ENCODE measurements at regions not wholly inside any gene's neighbourhood (a gene's known extent, or its start where the extent isn't known, plus 50 kb on each side); places are given as distances from the start of the nearest gene placed in this dataset.

DNA sequence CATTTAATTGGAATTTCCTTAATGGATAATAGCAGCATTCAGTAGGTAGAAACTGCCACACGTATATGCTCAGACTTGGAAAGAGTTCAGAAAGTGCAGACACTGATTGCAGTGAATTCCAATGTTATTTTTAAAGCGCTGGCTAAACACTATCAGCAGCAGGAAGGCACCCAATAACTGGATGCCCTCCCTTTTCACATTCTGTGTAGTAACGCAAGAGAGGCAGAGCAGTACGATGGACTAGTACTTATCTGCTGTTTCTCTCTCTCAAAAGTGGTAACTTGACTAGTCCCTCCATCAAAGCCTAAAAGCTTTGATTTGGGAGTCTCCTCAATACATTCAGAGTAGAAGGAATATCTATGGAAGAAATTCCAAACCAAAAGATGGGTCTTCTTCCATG lies 791.0 kb downstream of the TMTC2 start:
- H3K4me3 ChIP-seq (ENCODE audit: low read depth, low read length): no peak overlapping the region

DNA sequence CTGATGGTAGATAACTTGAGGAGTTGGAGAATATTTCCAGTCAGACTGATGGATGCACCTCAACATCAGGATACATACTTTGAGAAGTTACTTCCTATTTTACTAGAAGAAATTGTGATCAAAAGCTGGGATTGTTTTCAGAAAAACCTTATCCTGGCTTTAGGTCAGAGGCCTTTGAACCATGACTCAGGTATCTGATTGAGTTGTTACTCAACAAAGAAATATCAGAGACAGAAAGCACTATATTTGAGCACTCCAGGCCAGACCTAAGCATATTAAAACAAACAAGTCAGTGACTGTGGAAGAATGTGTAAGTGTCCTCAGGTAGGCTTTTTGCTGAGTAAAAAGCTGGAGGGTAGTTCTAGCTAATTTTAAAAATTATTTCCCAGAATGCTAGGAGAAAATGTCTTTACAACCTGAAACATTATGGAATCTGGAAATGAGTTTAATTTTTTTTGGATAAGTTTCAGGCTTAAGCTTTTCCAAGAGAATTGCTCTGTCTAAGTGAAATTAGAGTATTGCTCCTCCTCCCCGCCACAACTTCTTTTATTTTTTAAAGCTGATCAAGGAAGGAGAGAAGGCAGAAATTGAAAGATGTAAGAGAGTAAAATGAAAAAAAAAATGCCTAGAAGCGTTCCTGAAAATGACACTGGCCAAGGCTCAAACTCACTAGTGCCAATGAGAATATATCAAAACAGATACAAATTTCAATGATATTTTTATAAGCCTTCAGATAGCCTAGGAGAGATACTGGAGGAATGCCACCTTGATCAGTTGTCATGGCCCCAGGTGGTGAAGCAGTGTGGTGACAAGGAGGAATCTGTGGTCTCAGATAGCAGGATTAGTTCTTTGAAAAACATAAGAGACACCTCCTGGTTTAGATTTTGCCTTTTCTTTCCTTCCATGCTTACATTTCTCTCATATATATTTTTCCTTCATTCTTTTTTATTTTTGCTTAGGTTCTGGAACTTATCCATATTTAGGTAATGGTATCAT lies 790.3 kb downstream of the TMTC2 start:
- TF ChIP-seq, protein P1, sequence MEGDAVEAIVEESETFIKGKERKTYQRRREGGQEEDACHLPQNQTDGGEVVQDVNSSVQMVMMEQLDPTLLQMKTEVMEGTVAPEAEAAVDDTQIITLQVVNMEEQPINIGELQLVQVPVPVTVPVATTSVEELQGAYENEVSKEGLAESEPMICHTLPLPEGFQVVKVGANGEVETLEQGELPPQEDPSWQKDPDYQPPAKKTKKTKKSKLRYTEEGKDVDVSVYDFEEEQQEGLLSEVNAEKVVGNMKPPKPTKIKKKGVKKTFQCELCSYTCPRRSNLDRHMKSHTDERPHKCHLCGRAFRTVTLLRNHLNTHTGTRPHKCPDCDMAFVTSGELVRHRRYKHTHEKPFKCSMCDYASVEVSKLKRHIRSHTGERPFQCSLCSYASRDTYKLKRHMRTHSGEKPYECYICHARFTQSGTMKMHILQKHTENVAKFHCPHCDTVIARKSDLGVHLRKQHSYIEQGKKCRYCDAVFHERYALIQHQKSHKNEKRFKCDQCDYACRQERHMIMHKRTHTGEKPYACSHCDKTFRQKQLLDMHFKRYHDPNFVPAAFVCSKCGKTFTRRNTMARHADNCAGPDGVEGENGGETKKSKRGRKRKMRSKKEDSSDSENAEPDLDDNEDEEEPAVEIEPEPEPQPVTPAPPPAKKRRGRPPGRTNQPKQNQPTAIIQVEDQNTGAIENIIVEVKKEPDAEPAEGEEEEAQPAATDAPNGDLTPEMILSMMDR (IDR thresholded peaks at IDR 0.05; ENCODE audit: low read depth, low read length, missing control alignments): no peak
- no peak for DNase-seq (ENCODE audit: low read depth)
- no peak overlapping the region for H3K4me3 ChIP-seq (ENCODE audit: low read depth, low read length)
- in situ Hi-C loops (cut with HindIII; ENCODE audit: low sequenced_read_pairs): no loop called here

More for the DNA sequence above, 791.0 kb downstream of the TMTC2 start:
- TF ChIP-seq, protein P1 (IDR thresholded peaks at IDR 0.05; ENCODE audit: low read depth, low read length, missing control alignments): no peak
- no peak for DNase-seq (ENCODE audit: low read depth)
- in situ Hi-C loops (cut with HindIII; ENCODE audit: low sequenced_read_pairs): no loop called here

DNA sequence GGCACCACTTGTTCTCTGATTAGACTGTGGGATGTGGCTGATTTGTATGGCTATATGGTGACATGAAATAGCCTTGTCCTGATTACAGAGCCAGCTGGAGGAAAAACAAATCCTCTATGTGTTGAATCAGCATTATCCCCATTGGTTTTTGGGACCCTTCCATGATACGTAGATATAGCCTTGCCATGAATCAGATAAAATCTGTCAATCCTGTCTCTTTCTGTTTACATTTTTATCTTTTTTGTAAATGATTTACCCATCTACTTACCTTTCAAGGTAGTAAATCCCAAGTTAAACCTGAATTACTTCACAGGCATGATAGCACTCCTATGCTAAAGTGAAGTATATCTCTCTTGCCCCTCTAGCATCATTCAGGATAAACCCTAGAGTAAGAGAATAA lies 789.3 kb downstream of the TMTC2 start:
- in situ Hi-C loops (cut with HindIII; ENCODE audit: low sequenced_read_pairs): no loop called here
- DNase-seq (ENCODE audit: low read depth): no peak
- TF ChIP-seq, protein P1 (IDR thresholded peaks at IDR 0.05; ENCODE audit: low read depth, low read length, missing control alignments): no peak
- H3K4me3 ChIP-seq (ENCODE audit: low read depth, low read length): no peak overlapping the region

DNA sequence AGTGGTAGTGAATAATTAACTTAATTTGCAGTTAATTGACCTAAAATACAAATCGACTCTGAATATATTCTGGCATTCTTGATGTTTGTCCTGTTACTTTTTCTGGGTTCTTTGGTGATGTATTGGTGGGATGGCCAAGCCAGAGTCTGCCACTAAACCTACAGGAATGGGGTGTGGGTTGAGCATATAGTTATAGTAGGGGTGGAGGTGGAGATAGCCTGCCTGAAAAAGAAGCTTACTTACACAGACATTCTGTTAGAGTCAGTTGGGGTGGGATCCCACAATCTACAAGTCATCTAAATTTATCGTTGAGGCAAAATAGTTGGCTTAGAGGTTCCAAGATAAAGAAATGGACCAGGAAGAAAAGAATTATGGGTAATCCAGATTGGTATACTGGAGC lies 787.7 kb downstream of the TMTC2 start:
- DNase-seq (ENCODE audit: low read depth): no peak
- H3K4me3 ChIP-seq (ENCODE audit: low read depth, low read length): no peak overlapping the region
- in situ Hi-C loops (cut with HindIII; ENCODE audit: low sequenced_read_pairs): no loop called here
- TF ChIP-seq, protein P1 (IDR thresholded peaks at IDR 0.05; ENCODE audit: low read depth, low read length, missing control alignments): no peak

DNA sequence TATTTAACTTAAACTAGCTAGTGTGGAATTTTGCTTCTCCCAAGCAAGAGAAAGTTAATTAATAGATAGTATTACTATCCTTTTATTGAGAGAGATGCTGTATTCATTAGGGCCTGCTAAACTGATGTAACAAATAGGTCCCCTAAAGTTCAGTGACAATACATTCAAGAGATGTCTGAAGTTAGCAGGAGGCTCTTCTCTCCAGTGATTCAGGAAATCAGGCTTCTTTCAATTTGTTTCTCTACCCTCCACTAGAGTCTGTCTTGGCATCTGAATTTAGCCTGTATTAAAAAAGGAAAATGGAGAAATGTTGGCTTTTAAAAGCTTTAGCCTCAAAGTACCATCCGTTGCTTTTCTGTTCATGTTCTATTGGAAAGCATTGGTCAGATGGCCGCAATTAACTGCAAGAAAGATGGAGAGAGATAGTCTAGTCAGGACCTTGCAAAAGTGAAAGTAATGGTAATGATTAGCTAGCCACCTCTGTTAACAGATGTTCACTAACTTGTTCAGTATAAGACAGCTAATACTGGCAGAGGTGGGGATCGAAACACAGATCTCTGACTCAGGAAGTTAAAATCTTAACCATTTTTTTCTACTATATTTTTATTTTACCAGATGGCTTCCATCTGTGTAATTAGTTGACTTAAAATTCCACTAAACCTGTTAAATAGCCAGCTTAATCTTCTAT lies 786.8 kb downstream of the TMTC2 start:
- no peak overlapping the region for H3K4me3 ChIP-seq (ENCODE audit: low read depth, low read length)
- DNase-seq (ENCODE audit: low read depth): no peak
- TF ChIP-seq, protein P1 (IDR thresholded peaks at IDR 0.05; ENCODE audit: low read depth, low read length, missing control alignments): no peak
- in situ Hi-C loops (cut with HindIII; ENCODE audit: low sequenced_read_pairs): no loop called here

DNA sequence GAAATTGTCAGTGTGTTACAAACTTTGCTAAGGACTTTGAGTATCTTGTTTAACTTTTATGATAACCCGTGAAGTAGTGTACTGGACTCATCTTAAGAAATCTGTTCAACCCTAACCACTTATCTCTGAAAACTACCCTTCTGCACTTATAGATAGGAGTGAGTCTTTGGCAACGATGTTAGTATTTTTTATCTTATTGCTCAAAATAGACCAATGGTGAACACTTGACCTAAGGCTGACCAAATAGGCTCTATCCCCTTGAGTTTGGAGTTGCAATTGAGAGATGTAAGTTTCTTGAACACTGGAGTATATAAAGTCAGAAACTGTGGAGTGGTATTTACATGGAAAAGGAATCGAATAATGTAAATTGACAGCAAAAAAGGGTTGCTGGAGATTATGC lies 786.1 kb downstream of the TMTC2 start:
- in situ Hi-C loops (cut with HindIII; ENCODE audit: low sequenced_read_pairs): no loop called here
- H3K4me3 ChIP-seq (ENCODE audit: low read depth, low read length): no peak overlapping the region
- no peak for DNase-seq (ENCODE audit: low read depth)
- TF ChIP-seq, protein P1 (IDR thresholded peaks at IDR 0.05; ENCODE audit: low read depth, low read length, missing control alignments): no peak

Measured in astrocyte of the cerebellum (primary cell).